NCI-H2171 (cell line): ENCODE measurements at regions not wholly inside any gene's neighbourhood (a gene's known extent, or its start where the extent isn't known, plus 50 kb on each side); places are given as distances from the start of the nearest gene placed in this dataset.

Source experiments
- DNase-seq: peaks from one replicate; lab custom pipeline; 2025; lab: John Stamatoyannopoulos, UW

GRCh38 chr1:115203287-115203686 is 114.0 kb upstream of the TSPAN2 start:
- no peak for DNase-seq

DNA sequence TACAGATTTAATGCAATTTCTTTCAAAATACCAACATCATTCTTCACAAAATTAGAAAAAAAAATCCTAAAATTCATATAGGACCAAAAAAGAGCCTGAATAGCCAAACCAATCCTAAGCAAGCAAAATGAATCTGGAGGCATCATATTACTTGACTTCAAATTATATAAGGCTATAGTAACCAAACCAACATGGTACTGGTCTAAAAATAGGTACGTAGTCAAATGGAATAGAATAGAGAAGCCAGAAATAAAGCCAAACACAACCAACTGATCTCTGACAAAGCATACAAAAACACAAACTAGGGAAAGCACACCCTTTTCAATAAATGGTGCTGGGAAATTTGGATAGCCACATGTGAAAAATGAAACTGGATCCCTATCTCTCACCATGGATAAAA is 112.3 kb upstream of the TSPAN2 start:
- DNase-seq = no peak

DNA sequence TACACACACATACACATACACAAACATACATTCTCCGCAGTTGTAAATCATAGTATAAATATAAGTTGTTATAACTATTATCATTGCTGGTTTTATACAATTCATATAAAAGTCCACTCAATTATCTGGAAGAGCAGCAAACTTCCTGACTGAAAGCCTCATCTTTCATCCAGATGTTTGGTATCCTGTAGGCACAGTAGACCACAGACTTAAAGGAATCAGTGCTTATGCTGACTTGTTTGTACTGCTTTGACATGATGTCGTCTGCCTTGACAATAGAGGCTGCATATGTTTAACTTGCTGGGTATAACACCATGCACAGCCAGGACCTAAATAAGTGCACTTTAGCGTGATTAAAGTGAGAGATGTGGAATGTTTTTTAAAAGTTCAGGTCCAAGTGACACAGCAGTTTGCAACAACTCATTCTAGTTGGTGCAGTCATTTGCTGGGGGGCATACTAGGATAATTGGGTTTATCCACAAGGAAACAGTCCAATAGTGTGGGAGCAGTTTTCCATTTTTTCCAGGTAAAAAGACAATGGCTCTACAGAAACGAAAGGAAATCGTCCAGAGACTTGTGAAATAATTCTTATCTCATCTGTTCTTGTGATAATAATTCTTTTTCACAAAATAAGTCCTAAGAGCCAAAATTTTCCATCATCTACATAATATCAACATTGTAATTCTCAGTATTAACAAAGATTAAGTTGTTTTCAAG is 110.3 kb upstream of the TSPAN2 start:
- DNase-seq = no peak

DNA sequence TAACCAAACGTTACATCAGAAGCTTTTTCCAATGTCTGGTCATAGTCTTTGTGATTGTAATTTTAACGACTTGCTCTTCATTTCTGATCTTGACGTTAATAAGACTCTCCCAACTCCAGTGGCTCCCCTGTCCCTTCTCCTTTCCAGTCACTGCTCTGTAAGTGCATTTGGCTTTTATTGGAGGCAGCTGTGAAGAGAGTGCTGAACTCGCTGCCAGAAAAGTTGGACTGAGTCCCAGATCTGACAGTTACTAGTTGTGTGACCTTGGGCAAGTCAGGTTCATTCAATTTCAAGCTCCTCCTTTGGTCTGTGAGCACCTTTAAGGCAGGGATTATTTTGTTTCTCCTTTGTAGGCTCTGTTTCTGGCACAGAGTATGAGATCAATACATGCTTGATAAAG is 109.6 kb upstream of the TSPAN2 start:
- DNase-seq = peak; percentile 5

GRCh38 chr1:115196296-115196695 is 107.0 kb upstream of the TSPAN2 start:
- no peak for DNase-seq

DNA sequence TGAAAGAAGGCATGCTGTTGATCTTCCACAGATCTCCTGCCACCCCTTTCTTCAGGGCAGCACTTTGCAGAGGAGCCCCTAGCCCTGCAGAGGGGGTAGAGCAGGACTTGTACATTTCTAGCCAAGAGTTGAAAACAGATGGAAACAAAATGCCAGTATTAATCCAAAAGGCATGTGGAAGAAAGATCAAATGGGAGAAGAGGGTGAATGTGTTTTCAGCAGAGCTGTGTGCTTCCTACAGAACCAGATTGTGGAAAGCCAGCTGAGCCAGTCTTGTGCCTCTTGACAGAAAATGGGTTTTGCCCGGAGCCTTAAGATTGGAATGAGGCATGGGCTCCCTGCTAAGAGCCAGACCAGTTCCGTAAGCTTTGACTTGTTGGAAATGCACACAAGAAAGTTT is 105.2 kb upstream of the TSPAN2 start:
- DNase-seq = no peak

- no peak for DNase-seq
Observed at GRCh38 chr1:115193046-115193828, 103.9 kb upstream of the TSPAN2 start.

GRCh38 chr1:115192200-115192767 is 103.0 kb upstream of the TSPAN2 start:
- DNase-seq = no peak

- DNase-seq = no peak
Observed at GRCh38 chr1:115191691-115192090, 102.4 kb upstream of the TSPAN2 start.

- DNase-seq = no peak
Observed at GRCh38 chr1:115190540-115191170, 101.4 kb upstream of the TSPAN2 start.

- DNase-seq = no peak
Observed at GRCh38 chr1:115189814-115190539, 100.7 kb upstream of the TSPAN2 start.

- no peak for DNase-seq
Observed at GRCh38 chr1:115188680-115189395, 99.5 kb upstream of the TSPAN2 start.

- no peak for DNase-seq
Observed at GRCh38 chr1:115186711-115187265, 97.5 kb upstream of the TSPAN2 start.

DNA sequence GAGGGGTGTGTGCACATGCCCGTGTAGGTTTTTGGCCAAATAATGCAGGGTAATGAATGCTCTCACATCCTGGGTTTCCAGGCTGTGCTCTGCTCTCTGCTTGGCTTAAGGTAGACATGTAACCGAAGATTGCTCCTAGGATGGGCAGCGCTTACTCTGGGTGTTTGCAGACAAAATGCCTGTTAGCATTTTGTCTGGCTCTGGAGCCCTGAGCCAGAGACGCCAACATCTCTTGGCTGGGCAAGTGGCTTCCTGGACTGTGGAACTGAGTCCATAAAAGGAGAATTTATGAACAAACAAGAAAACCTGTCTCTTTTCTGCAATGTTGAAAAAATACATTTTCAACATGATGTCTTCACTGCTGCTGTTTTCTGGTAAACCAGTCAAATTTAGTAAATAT is 96.0 kb upstream of the TSPAN2 start:
- DNase-seq = no peak

- no peak for DNase-seq
Observed at GRCh38 chr1:115184951-115185331, 95.6 kb upstream of the TSPAN2 start.

DNA sequence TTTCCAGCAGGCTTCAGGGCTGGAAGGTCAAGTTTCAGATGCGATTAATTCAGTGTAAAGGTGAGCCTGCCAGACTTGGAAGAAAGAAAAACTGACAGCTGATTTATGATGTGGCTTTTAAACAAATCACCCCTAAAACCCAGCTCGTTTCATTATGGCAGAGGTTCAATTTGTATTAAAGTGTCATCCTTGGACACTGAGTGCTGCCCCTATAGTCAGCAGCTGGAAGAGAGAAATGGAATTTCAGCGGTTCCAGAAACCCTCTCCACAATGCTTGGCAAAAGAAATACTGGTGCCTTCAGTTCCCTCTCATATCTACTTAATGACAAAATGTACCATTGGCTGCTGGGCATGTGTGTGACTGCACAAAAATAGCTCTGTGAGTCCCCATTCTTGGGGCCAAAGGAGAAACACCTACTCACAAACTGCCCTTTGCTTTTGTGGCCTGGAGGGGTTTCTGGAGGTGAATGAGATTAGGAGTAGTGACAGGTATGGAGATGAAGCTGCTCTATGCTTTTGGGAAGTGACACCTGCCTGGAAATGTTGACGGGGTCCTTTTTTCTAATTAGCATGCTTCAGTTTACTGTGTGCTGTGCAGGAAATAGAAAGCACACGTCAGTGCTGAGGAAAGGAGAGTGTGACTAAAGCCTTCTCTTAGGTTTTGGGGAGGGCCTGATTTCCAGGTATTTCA is 95.1 kb upstream of the TSPAN2 start:
- DNase-seq = no peak

- no peak for DNase-seq
Observed at GRCh38 chr1:115183721-115184259, 94.5 kb upstream of the TSPAN2 start.

GRCh38 chr1:115183158-115183557 is 93.9 kb upstream of the TSPAN2 start:
- no peak for DNase-seq

GRCh38 chr1:115182012-115182715 is 92.9 kb upstream of the TSPAN2 start:
- DNase-seq = peak; percentile 41

- no peak for DNase-seq
Observed at GRCh38 chr1:115181231-115181630, 91.9 kb upstream of the TSPAN2 start.
